ENCODE measurements at regions not wholly inside any gene's neighbourhood (a gene's known extent, or its start where the extent isn't known, plus 50 kb on each side); places are given as distances from the start of the nearest gene placed in this dataset.
A peak's percentile ranks its signal among the peaks of the same experiment; 100 is the strongest.

DNA sequence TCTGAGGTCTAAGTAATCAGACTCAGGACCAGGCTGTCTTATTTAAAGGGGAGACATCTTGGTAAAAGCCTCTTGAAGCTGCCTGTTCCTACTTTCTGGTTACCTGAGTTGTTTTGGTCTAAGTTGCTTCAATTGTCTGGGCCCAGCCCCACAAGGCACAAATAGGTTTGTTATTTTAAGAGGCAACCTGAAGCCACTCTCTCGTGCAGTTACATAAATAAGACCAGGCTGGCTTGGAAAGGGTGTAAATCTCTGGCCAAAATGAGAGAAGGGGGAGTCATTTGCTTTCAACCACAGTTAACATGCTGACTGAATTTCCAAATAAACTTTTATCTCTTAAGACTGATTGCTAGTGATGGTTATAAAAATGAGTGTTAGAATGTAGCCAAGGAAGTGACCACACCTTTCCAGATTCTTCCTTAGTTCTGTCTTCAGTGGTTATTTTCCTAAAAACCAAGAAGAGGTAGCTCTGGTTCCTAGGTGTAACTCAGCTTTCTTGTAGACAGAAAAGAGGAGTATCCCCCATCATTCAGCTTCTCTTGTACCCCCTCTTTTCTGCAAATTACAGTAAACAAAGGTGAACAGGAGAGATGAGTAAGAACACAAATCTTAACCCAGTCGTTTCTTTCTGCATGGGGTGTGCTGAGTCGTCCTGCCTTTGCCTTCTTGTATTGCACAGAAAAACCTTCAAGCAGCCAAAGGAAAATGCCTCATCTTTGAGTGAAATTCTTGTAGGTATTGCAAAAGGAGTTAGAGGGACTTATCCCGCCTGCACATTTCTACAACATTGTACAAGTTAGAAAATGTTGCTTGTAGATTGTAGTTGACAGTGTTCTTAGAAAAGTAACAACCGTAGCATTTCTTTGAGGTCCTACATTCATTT is 161.5 kb upstream of the NT5C1B start:
- Mint-ChIP-seq H3K4me3 (no peak overlapping the region), H3K4me1 (no peaks in the 10 kb centered on the region), H3K27ac (ENCODE audit: unreplicated experiment) (no peak overlapping the region), H3K27me3 (ENCODE audit: low read depth) (peaks cover 37% of the 10 kb centered on the region), H3K9me3 (no peaks in the 10 kb centered on the region), H3K36me3 (ENCODE audit: low read depth) (no peaks in the 10 kb centered on the region)
- no peak for DNase-seq (ENCODE audit: low read depth, low spot score)
- TF ChIP-seq, protein P1, sequence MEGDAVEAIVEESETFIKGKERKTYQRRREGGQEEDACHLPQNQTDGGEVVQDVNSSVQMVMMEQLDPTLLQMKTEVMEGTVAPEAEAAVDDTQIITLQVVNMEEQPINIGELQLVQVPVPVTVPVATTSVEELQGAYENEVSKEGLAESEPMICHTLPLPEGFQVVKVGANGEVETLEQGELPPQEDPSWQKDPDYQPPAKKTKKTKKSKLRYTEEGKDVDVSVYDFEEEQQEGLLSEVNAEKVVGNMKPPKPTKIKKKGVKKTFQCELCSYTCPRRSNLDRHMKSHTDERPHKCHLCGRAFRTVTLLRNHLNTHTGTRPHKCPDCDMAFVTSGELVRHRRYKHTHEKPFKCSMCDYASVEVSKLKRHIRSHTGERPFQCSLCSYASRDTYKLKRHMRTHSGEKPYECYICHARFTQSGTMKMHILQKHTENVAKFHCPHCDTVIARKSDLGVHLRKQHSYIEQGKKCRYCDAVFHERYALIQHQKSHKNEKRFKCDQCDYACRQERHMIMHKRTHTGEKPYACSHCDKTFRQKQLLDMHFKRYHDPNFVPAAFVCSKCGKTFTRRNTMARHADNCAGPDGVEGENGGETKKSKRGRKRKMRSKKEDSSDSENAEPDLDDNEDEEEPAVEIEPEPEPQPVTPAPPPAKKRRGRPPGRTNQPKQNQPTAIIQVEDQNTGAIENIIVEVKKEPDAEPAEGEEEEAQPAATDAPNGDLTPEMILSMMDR (conservative IDR thresholded peaks at IDR 0.05), result no peak

DNA sequence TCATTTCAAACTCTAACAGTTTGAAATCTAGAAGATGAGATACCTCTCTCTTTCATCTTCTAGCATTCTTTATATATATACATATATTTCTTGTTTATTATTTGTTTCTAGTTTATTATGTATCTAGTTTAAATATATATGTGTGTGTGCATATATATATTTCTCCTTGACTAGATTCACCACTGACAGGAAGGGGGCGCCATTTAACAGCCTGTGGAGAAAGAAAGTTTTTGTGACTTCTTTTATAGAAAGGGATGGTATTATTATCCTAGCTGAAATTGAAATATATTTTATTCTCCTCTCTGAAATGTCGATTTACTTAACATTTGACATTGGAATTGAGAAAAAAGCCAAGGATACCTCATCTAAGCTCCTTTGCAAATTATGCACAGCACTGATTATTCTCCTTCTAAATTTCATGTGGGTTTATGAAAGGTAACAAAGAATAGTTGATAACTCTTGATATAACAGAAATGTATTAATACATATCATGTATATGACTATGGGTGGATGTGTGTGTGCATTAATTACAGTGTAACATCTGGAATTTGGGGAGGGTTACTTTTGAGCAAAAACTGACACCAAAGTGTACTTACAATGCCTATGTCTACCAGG is 160.7 kb upstream of the NT5C1B start:
- H3K27me3 Mint-ChIP-seq (ENCODE audit: low read depth), result peaks cover 37% of the 10 kb centered on the region
- TF ChIP-seq, protein P1 (conservative IDR thresholded peaks at IDR 0.05), result peak; percentile 89
- no peak overlapping the region for H3K4me3 Mint-ChIP-seq

GRCh38 chr2:18745431-18746272 is 156.3 kb upstream of the NT5C1B start:
- H3K36me3 Mint-ChIP-seq (ENCODE audit: low read depth), result no peaks in the 10 kb centered on the region
- H3K9me3 Mint-ChIP-seq, result no peaks in the 10 kb centered on the region
- no peak for DNase-seq (ENCODE audit: low read depth, low spot score)
- no peak overlapping the region for H3K4me3 Mint-ChIP-seq
- TF ChIP-seq, protein P1 (conservative IDR thresholded peaks at IDR 0.05), result no peak
- H3K4me1 Mint-ChIP-seq, result no peaks in the 10 kb centered on the region
- peaks cover 25% of the 10 kb centered on the region for H3K27me3 Mint-ChIP-seq (ENCODE audit: low read depth)
- H3K27ac Mint-ChIP-seq (ENCODE audit: unreplicated experiment), result no peak overlapping the region

More for the DNA sequence above, 160.7 kb upstream of the NT5C1B start:
- Mint-ChIP-seq H3K36me3 (ENCODE audit: low read depth) (no peaks in the 10 kb centered on the region), H3K9me3 (no peaks in the 10 kb centered on the region), H3K27ac (ENCODE audit: unreplicated experiment) (no peak overlapping the region), H3K4me1 (no peaks in the 10 kb centered on the region)
- peak; percentile 65 for DNase-seq (ENCODE audit: low read depth, low spot score)

GRCh38 chr2:18741895-18742732 is 152.7 kb upstream of the NT5C1B start:
- TF ChIP-seq, protein P1 (conservative IDR thresholded peaks at IDR 0.05), result no peak
- no peak for DNase-seq (ENCODE audit: low read depth, low spot score)
- no peak overlapping the region for H3K27ac Mint-ChIP-seq (ENCODE audit: unreplicated experiment)
- no peaks in the 10 kb centered on the region for H3K36me3 Mint-ChIP-seq (ENCODE audit: low read depth)
- H3K4me1 Mint-ChIP-seq, result no peaks in the 10 kb centered on the region
- no peaks in the 10 kb centered on the region for H3K9me3 Mint-ChIP-seq
- H3K4me3 Mint-ChIP-seq, result no peak overlapping the region
- peaks cover 6% of the 10 kb centered on the region for H3K27me3 Mint-ChIP-seq (ENCODE audit: low read depth)

DNA sequence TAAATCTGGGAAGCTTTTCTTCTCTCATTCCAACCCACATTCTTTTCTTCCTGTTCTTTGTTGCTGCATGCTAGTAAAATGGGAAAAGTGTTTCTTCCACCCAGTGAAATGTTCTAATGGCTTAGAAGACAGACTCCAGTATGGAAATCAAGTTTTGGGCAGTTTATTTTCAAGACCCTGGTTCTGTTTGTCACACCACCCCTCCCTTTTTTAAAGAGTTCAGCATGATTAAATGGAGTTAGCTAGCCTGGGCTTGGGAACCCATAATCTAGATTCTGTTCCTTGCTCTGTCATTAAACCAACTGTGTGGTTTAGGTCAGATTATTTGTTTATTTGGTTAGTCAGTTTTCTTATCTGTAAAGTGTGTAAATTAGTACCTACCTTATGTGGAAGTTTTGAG is 151.8 kb upstream of the NT5C1B start:
- Mint-ChIP-seq H3K27ac (ENCODE audit: unreplicated experiment) (no peak overlapping the region), H3K4me1 (no peaks in the 10 kb centered on the region), H3K4me3 (no peak overlapping the region), H3K36me3 (ENCODE audit: low read depth) (no peaks in the 10 kb centered on the region), H3K27me3 (ENCODE audit: low read depth) (peaks cover 4% of the 10 kb centered on the region), H3K9me3 (peaks cover 3% of the 10 kb centered on the region)
- TF ChIP-seq, protein P1 (conservative IDR thresholded peaks at IDR 0.05), result no peak
- no peak for DNase-seq (ENCODE audit: low read depth, low spot score)

Measured in neural crest cell (in vitro differentiated cells).